Right ventricle myocardium inferior (tissue), 1 donor: ENCODE measurements at regions not wholly inside any gene's neighbourhood (a gene's known extent, or its start where the extent isn't known, plus 50 kb on each side); places are given as distances from the start of the nearest gene placed in this dataset.

Experiments used
- ATAC-seq: fragments of 200-7000 bp; cut with Tn5 transposase; one replicate; pipeline ENCODE4 v1.9.1; 2020; ENCODE audit warnings: mild to moderate bottlenecking, moderate library complexity
- DNase-seq: peaks from one replicate; pipeline ENCODE4 v3.0.0; 2021; ENCODE audit errors: missing footprints
- intact Hi-C: fragments of 100-400 bp; cut with DNase I; formaldehyde crosslinking; loops from one replicate; pipeline ENCODE4 v1.11.0; 2022
- donor health status: DM: no; HTN: yes; CAD: no; lungs with severe emphysema.

DNA sequence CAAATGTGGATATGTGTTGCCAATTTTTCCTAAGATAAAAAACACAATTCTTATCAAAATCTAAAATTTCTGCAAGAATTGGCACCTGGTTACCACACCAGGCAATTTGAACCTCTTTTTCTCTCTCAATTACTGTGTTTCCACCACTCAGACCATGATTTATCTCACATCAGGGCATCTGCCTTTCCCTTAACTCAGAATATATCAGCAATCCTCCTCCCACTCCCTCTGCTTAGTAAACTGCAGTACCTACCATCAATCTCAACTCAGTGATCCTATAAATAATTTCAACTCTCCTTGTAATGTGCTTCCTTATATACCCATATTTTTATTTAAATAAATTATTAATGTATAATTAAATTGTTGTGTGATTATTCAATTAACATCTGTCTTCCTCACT is 212.3 kb upstream of the PCDH15 start:
- ATAC-seq (no peak), DNase-seq (no peak)
- intact Hi-C loops = no loop called here

DNA sequence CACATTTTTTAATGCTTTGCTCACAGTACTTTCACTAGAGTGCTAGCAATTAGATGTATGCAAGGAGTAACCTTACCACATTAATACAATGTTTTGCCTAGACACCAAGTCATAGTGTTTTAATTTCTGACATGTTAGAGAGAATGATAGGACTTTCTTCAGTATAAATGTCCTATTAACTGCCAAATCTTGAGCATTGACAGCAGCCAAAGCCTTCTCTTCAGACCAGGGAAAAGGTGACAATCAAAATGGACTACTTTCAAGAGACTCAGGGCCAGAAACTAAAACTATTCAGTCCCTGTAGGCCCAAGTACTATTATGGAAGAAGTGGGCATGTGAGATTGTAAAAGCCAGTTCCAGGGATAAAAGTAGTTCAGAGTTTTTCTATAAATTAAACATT is 201.4 kb upstream of the PCDH15 start:
- DNase-seq (no peak), ATAC-seq (no peak)
- intact Hi-C loops = no loop called here

DNA sequence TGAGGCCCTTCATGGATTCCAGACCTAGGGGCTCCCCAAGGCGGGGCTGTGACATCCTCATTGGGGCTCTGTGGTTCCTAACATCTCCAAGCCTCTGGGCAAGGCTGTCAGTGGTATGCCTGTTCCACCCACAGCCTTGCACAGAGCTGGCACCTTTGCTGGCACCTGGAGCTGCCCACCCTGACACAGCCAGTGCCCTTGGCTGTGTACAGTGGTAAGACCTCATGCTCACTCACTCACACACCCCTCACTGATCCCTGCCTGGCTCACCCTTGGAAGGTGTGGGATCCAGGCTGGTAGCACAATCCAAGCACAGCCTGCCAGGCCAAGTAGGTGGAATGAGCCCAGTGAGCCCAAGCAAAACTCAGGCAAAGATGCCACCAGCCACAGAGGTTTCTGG is 200.4 kb upstream of the PCDH15 start:
- ATAC-seq = no peak
- intact Hi-C loops = no loop called here
- DNase-seq = no peak

DNA sequence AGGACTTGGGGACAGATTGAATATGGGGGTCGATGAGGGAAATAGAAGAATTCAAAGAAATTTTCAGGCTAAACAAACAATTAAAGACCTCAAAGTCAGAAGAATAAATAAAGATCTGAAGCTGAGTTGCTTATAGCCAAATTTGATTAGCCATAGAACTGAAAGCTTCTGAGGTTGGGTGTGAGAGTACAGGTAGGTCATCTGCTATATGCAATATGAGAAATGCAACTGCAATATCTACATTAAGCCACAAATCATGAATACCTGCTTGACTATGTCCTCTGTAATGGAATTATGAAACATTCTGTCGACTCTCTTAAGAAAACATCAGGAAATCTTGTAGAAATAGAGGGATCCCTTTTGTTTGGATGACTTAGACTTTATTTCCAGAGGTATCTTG is 192.1 kb upstream of the PCDH15 start:
- ATAC-seq (no peak), DNase-seq (no peak)
- intact Hi-C loops = no loop called here

DNA sequence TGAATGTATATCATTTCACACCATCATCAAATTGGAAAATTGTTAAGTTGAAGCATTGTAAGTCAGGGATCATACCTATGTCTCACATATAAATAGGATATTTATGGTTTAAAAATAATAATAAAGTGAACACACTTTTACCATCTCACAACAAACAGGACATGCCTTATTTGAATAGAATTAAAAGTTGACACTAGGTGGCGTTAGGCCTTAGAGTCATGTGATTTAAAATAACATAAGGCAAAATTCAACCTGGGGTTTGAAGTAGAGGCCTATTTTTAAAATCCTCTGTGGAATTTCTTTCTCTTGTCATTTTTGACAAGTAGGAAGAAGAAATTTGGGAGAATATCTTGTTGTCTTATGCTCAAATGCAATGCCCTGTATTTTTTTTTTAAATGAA is 184.7 kb upstream of the PCDH15 start:
- intact Hi-C loops = no loop called here
- no peak for DNase-seq
- no peak for ATAC-seq

DNA sequence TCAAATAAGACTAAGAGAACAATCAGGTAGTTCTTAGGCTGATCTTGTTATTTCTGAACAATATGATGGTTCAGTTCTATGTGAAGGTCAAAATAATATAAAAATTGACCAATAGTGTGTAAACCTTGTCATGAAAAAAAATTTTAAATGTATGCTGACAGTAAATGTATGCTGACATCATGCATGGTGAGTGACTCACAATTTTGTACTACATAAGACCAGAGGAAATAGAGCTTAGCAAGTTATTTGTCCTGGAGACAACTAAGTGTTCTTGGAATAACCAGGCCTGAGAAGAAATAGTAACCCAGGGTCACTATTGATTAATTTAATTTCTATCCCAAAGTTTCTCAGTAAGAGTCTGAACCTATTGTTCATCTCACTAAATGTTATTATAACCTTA is 182.2 kb upstream of the PCDH15 start:
- ATAC-seq (no peak), DNase-seq (no peak)
- intact Hi-C loops = no loop called here

DNA sequence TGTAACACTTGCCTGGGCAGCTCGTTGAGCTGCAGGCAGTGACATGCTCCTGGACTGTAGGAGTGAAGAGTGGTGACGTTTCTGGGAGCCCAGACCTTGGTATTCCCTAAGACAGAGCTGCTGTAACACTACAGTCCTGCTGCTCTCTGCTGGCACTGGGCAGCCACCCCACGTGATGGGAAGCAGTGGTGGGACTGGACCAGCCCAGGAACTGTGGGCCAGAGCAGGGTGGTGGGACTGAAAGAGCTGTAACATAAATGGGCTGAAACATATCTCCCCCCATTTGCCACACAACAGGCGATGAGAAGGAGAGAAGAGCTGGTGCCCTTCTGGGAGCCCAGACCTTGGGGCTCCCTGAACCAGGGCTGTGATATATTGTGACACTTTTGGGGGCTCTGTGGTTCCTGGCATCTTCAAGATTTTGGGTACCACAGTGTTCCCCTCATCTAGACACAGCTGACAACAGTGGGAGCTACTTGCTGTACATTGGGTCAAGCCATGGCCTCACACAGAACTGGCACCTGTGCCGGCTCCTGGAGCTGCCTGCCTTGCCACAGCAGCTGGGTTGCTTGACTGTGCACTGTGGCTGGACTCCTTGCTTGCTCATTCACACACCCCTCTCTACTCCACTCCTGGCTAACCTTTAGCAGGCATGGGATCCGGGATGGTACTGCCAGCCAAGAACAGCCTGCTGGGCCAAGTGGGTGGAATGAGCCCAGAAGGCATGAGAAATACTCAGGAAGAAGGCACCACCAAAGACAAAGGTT is 161.3 kb upstream of the PCDH15 start:
- no peak for ATAC-seq
- intact Hi-C loops = no loop called here
- peak; percentile 37 for DNase-seq

DNA sequence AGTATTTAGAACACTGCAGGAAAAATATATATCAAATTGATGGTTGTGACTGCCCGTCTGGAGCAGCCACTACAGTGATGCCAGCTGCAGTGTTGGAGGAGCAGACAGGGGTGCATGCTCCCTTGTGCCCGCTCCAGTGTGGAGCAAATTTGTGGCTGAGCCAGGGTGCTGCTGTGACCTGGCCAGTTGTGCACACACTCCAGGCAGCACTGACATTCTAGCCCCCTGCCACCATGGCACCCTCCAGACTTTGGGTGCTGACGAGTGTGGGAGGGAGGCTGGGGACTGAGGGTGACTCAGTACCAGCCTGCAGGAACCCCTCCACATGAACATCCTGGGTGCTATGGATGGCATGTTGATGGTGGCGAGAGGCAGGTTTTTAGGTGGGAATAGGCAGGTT is 160.0 kb upstream of the PCDH15 start:
- peak; percentile 45 for DNase-seq
- intact Hi-C loops = no loop called here

DNA sequence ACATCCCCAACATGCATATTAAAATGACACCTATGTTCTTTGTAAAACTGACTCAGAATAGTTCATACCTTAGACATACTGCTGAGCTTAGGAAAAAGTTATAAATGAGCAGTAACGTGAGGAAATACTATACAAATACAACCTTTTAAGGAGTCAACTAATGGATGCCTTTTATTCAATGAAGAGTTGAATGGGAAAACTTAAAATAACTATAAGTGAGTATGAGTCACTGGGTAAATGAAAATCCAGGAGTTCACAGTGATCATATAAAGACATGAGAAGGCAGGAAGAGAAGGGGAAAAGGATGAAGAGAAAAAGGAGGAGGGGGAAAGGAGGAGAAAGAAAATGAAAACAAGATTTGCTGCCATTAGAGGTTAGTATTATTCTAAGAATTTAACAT is 157.8 kb upstream of the PCDH15 start:
- intact Hi-C loops = no loop called here
- no peak for ATAC-seq
- DNase-seq = no peak

More for the DNA sequence above, 160.0 kb upstream of the PCDH15 start:
- ATAC-seq = no peak

DNA sequence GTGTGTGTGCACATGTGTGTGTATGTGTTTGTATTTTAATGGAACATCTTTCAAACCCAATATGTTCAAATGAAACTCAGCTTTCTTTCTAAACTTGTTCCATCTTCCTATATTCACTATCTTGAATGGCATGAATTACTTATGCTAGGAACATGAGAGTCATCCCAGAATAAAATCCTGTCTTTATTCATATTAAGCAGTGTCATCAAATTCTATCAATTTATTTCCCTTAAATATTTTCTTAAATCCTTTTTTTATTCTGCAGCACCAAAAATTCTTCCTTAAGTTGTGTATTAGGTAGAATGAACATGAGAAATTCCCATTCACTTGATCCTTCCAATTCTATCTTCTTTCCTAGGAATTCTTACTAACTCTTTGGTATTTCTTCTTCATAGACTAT is 146.6 kb upstream of the PCDH15 start:
- DNase-seq = no peak
- no peak for ATAC-seq
- intact Hi-C loops = no loop called here

DNA sequence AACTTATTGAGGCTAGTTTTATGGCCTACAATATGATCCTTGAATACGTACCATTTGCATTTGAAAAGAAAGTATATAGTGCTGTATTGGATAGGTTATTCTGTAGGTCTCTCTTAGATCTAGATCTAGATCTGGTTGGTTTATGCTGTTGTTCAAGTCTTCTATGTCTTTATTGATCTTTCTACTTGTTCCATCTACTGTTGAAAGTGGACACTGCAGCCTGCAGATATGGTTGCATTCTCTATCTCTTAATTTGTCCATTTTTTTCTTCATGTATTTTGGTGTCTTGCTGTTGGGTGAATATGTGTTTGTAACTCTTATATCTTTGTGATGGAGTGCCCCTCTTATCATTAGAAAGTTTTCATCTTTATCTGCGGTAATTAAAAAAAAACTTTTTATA is 139.4 kb upstream of the PCDH15 start:
- intact Hi-C loops = no loop called here
- ATAC-seq = no peak

DNA sequence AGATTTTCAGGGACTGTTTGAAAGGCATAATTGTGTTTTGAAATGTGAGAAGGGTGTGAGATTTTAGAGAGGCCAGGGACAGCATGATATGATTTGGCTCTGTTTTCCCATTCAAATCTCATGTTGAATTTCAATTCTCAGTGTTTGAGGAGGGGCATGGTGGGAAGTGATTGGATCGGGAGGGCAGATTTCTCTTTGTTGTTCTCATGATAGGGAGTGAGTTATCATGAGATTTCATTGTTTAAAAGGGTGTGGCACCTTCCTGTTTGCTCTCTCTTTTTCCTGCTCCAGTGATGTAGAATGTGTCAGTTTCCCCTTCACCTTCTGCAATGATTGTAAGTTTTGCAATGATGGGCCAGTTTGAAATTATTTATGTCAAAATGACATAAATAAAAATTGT is 113.0 kb upstream of the PCDH15 start:
- no peak for ATAC-seq
- intact Hi-C loops = no loop called here
- no peak for DNase-seq

More for the DNA sequence above, 139.4 kb upstream of the PCDH15 start:
- no peak for DNase-seq

DNA sequence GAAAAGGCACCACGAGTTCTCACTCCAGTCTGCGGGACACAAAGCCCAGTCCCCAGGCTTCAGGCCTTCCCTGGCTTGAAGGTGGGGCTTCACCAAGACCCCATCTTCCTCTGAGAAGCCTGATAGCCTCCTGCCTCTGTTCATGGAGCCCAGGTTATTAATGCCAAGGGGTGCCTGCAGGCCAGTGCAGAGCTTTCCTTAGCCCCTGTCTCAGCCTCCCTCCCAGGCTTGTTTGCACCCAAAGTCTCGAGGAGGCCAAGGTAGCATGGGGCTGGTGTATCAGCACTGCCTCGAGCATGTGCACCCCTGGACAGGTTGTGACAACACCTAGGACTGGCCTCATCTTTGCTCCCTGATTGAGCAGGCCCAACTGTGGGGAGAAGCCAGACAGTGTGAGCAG is 108.1 kb upstream of the PCDH15 start:
- DNase-seq (no peak), ATAC-seq (no peak)
- intact Hi-C loops = no loop called here

DNA sequence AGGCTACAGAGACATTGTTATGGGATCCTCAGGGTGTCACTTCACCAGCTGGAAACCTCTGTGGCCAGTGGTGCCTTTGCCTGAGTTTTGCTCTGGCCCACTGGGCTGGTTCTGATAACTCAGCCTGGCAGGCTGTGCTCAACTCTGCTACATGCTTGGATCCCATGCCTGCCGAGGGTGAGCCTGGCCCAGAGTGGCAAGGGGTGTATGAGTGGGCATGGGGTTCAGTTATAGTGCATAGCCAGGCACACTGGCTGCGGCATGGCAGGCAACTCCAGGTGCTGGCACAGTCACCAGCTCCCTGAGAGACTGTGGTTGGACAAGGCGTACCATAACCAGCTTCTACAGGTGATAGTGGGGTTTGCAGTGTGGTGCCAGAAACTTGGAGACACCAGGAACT is 107.0 kb upstream of the PCDH15 start:
- intact Hi-C loops = no loop called here
- no peak for ATAC-seq

DNA sequence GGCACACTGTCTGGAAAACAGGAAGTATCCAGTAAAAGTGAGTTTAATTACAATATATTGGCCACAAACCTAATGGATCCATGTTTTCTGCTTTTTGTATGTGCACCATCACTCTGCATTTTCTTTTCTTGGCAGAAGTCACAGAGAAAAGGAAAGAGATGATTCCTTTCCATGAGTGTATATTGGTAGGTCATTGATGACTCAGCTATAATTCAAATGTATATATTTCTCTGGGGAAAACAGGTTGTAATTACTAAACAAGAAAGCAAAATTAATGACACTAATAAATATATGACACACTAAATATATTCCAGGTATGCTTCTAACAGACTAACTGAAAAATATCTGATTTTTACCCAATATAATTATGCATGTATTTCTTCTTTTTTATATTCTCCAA is 105.9 kb upstream of the PCDH15 start:
- ATAC-seq = no peak
- DNase-seq = no peak
- intact Hi-C loops = no loop called here

More for the DNA sequence above, 107.0 kb upstream of the PCDH15 start:
- no peak for DNase-seq

DNA sequence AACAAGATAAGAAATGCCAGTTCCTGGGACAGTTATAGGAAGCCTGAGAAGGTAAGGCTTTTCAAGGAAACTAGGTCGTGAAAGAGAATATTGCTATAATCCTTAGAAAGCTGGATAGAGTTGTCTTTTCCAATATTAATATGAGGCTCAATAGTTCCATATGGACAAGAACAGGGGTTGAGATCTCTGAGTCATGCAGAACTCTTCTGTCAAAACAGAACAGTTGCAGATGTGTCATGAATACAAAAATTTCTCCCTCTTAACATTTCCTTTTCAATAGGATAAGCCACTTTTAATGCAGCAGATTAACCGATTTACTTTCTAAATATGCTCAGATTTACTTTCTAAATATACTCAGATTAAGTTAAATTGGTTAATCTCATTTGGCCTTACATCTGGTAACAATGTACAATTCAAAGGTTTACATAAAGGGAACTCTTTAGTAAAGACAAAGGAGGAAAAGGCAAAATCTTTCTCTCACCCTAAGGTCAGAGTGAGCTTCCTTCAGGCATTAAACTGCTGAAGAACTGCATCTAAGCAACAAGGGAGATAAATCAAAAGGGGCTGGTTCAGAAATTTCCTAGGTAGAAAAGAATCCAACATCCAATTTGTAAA is 104.7 kb upstream of the PCDH15 start:
- intact Hi-C loops = no loop called here
- DNase-seq (no peak), ATAC-seq (no peak)

DNA sequence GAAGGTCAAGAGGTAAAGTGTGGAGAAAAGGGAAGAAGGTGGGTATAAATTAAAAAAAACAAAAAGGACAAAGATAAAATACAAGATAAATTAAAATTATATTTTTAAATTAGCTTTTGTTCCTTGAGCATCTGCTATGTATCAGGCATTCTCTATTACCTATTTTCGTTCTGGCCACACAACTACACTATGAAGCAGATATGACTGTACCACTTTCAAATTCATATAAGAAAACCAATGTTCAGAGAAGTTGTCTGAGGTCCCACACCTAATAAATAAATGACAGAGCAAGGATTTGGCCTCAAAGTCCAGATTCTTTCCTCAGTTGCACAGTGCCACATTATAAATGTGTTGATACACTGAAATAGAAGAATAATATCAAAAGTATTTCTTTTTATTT is 103.8 kb upstream of the PCDH15 start:
- intact Hi-C loops = no loop called here
- DNase-seq (no peak), ATAC-seq (no peak)

DNA sequence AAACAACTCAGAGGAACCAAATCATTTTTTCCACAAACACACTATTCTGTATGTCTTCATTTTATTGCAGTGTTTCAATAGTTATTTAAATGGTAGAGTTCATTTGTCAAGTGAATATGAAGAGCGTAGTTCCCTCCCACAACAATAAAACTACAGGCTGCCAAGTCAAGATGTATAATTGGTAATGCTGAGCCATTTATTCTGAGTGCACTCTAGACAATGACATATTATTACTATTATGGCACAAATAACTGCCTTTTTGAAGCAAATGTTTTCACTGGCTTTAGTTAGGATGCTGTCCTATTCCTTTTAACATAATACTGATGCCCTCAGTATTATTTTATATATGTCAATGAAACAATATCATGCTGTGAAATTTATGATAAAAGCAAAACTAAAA is 102.7 kb upstream of the PCDH15 start:
- intact Hi-C loops = no loop called here
- ATAC-seq (no peak), DNase-seq (no peak)

DNA sequence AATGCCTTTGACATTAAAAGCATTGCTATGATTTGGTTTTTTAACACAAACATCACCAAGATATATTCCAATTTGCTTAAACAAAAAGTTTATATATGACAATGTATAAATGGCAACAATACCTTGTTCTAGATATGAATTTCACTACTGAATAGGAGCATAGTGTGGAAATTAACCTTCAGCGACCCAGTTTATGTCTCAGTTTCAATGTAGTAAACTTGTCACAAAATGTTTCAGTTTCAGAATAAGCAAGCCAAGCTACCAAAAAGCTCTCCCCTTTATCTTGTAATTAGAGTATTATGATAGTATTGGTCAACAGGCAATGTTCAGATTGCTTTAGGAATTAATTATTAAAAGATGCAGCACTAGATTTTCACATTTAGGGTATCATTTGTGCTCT is 99.6 kb upstream of the PCDH15 start:
- ATAC-seq = no peak
- DNase-seq = no peak
- intact Hi-C loops = no loop called here

DNA sequence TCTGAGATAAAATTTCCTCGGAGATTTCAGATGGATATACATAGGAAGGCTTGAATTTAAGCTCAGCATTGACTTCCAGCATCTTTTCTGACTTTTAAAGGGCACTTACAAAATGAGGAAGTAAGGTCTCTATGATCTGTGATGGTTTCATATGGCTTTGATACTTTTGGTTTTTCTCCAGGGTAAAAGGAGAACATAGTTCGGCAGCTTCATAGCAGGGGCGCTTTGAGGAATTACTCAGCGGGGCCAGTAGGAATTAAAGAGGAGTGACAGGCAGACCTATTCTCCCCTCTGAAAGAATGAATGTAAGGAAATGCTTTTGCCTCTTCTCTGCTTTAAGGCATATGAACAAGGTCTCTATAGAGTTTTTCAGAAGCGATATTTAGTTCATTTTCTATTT is 80.0 kb upstream of the PCDH15 start:
- intact Hi-C loops = no loop called here
- ATAC-seq = no peak
- DNase-seq = no peak

DNA sequence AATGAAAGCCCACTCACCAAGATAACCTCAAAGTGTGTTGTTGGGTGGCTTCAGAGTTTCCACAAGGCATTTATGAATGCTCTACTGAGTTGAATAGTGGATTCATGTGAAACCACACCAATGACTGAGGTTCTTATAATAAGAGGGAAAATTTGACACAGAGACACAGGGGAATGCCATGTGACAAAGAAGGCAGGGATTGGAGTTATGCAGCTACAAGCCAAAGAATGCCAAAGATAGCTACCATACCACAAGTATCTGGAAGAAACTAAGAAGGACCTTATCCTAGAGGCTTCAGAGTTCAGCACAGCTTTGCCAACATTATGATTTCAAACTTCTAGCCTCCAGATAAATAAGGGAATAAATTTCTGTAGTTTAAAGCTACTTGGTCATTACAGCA is 68.0 kb upstream of the PCDH15 start:
- no peak for DNase-seq
- peak; percentile 70 for ATAC-seq
- intact Hi-C loops = no loop called here
